ENCODE measurements at regions not wholly inside any gene's neighbourhood (a gene's known extent, or its start where the extent isn't known, plus 50 kb on each side); places are given as distances from the start of the nearest gene placed in this dataset.
"Not testable (repeated sequence)": the region's sequence is repeated elsewhere in the genome, so short reads cannot be mapped to it uniquely, and the experiment has no call there.

DNA sequence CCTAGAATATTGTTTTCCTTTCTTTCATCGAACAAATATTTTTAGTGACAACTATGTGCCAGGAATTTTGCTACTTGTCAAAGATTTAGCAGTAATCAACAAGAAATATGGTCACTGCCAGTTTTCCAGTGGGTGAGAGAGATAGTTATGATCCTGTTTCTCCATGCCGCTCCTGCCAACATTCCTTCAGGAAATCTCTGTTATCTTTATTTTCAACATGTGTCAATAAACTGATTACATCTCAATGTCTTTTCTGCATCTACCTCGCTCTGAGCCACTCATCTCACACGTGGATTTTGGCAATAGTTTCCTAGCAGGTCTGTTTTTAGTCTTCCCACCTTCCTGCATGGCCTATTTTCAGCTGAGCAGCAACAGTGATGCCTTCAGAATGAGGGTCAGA, 650.0 kb upstream of the STXBP6 start:
- no peak for DNase-seq

DNA sequence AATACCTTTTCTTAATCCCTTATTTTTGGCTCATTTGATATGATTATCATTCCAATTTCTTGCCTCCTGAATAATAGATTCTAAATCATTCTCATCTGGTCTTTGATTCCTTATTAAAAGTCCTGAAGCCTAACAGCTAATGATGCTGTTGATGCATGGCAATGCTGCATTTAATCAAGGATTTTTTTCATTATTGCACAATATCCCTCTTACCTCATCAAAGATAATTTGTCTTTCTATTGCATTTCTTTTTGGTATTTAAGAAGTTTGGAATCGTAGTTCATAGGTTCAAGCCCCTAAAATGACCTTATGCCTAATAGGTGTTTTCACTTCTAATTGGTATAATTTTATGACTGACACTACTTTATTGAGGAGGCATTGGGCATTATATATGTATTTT, 648.2 kb upstream of the STXBP6 start:
- no peak for DNase-seq

DNA sequence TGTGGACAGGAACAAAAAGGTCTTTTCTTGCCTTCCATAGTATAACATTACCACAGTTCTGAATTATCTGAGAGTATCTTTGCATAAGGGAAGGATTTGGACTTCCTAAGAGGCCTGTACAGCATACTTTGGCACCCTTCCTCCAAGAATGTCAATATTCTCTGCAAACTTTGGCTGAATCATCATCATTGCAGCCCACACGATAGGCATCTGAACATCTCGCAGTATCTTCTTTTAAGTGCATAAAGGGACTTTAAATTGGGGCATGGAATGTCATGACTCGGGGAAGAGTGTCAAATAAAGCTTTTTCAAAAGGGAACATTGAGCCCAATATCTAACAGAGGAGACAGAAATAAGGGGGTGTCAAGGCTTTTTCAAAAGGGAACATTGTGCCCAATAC, 646.2 kb upstream of the STXBP6 start:
- DNase-seq = no peak

DNA sequence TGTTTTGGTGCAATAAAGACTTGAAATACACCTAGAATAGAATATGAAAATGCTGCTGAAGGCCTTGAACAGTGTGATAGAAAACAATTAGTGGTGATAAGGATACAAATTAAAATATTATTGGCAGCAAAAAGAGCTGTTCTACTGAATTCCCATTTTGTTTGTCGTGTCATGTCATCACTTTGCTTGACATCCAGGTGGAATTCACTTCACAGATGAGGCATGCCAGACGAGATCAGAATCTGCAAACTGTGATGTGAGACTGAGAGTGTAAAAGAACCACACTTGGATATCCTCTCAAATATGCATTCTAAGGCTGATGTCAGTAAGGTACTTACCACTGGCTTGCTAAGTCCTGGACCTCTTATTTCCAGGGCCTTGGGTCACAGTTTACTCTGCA, 635.1 kb upstream of the STXBP6 start:
- DNase-seq = no peak

DNA sequence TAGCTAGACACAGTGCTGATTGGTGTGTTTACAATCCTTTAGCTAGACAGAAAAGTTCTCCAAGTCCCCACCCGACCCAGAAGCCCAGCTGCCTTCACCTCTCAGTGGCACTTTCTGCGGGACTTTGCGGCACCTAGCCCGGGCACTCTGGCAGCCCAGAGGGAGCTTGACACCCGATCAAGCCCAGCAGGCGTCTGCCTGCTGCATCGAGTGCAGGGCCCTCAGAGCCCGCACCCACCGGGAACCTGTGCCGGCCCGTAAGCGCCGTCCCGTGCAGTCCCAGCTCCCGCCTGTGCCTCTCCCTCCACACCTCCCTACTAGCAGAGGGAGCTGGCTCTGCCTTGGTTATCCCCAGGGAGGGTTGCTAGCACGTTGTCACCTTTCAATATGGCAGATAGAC, 631.0 kb upstream of the STXBP6 start:
- DNase-seq = no peak

DNA sequence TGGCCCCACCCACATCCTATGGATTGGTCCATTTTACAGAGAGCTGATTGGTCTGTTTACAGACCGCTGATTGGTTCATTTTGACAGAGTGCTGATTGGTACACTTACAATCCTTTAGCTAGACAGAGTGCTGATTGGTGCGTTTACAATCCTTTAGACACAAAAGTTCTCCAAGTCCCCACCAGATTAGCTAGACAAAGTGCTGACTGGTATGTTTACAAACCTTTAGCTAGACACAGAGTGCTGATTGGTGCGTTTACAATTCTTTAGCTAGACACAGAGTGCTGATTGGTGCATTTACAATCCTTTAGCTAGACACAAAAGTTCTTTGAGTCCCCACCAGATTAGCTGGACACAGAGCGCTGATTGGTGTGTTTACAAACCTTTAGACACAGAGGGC, 630.6 kb upstream of the STXBP6 start:
- not testable (repeated sequence) for DNase-seq

DNA sequence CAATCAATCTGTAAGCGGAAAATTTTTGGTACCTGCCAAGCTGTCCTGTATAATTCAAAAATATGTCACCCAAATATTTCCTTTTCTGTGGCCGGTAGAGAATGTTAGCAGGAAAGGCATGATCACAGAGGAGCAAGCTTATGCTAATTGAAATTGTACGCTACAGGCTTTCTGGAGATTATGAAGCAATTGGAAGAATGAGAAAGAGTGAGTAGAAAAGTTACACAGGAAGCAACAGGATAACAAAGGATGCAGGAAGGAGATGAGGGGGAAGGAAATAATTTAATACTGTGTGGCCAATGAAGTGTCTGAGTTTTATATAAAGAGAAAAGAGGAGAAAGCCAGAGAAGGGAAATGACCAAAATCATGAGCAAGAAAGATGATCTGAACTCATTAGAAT, 627.2 kb upstream of the STXBP6 start:
- DNase-seq = no peak

DNA sequence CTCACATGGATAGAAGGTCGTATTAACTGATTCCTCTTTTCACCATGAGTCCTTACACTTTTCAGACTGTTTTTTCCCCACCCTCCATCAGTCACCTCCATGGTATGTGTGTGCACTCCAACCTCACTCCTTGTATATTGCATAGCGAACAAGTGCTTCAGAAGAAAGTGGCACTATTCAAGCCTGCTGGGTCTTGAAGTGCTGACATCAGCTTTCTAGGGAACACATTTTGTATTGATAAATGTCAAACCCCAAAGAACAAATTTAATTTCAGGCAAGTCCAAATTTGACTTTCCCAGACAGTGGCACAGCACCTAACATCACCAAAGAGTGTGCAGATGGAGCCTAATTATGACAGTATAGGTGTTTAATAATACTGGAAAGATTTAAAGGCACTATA, 617.4 kb upstream of the STXBP6 start:
- no peak for DNase-seq

DNA sequence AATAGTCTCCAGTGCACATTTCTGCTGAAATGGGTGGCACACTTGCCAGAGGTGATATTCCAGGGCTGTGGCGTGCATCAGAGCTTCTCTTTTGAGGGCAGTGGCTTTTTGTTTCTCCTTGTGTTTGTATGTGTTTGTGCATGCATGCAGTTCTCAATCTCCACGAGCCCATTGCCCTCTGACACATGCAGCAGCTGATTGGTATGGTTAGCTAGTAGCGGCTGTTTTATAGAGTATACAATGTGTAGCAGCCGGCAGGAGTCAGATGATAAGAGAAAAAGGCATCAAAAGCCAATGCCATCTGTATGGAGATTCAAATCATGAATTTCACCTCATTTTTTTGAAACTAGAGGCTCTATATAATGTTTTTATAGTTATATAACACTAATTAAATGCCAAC, 616.9 kb upstream of the STXBP6 start:
- DNase-seq = no peak

DNA sequence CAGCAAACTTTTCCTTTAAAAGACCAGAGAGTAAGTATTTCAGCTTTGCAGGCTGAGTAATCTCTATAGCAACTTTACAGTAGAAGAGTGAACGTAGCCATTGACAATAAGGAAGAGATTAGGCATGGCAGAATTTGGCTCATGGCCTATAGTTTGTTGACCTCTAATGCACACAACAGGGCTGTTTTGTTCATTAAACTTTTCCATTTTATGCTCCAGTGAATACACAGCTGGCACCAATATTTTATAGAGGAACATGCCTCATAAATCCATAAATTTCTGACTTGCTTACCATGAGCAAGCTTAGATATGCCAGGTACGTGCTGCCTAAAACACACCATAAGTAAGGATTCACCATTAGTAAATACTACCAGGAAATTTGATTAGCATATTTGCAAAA, 609.0 kb upstream of the STXBP6 start:
- no peak for DNase-seq

DNA sequence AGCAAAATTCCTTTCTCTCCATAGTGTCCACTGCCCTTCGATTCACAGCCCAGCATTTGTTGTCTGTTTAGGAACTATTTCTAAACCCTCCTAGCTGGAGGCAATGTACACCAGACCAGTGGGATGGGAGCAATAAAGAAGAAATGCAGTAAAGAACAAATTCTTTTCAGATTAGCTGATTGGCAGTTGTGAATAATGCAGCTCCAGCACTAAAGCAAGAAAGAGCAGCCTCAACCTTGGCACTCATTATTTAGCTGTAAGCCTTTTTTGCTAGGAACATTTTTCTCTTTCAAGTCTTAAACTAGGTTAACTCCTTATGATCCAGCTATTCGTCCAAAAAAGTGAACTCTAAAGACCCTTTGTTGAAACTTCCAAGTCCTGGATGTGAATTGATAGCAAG, 580.5 kb upstream of the STXBP6 start:
- no peak for DNase-seq

DNA sequence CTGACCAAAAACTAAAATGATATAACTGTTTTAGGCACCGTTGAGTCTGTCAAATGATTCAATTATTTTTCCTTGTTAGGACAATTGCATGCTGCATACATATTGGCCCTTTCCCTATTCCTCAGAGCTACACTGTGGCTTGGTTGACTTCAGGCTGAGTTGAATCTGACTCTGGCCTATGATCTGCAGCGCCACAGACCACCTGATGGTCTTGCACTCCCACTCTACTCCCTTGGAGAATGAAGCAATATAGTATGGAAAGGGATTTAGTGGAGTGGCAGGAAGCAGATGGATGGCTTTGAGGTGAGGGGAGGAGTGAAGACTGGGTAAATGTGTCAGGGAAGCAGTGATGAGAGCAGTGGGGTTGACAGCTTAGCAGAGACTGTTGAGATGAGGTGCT, 579.0 kb upstream of the STXBP6 start:
- peak in 1 of 2 experiments; percentile 29 for DNase-seq

DNA sequence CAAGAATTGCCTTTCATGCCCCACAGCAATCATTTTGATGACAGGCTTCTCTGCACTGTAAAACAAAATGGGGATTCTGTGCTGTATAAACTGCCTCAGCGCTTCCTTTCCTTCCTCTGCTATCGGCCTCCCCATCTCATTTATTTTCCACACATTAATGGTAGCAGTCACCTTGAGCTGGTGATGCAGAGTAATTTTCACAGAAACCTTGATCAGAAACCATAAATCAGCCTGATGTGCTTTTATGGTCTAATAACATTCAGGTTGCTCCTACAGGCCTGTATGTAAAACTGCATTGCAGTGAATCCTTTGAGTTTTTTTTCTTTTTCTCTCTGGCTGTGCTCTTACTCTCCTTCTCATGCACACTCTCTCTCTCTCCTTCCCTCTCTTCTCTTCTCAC, 578.4 kb upstream of the STXBP6 start:
- DNase-seq = no peak

DNA sequence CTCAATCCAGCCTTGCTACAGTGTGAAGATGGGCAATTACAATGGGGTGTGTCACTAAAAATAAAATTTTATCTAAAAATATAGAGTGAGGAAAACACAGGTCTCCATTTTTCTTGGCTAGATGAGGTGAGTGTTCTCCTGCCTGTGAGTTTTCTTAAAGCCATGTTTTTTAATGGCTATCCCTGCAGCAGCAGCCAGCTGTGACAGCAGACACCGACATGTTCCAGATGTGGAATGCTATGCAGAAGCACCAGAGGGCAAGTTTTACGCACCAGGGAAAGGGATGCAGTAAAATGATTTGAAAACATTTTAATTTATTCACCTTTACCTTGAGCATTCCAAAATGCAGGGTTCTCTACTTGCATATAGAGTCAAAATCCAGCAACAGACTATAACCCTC, 577.0 kb upstream of the STXBP6 start:
- no peak for DNase-seq

DNA sequence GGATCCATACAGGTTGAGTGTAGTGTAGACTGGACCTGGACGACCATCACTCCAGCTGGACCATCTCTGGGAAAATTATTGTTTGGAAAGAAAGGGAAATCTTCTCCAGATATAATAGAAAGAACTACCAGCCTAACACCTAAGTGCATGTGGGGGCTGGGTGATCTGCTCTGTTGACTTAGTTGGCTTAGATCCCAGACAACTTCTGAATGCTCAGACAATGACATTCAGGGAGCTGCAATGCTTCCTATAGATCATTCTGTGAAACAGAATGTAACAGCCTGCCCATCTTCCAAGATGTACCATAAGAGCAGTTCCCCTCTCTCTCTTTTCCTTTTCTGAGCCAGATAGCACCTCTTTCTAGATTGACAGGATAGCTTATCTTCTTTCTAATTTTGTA, 572.8 kb upstream of the STXBP6 start:
- DNase-seq = peak in 1 of 2 experiments; percentile 5

DNA sequence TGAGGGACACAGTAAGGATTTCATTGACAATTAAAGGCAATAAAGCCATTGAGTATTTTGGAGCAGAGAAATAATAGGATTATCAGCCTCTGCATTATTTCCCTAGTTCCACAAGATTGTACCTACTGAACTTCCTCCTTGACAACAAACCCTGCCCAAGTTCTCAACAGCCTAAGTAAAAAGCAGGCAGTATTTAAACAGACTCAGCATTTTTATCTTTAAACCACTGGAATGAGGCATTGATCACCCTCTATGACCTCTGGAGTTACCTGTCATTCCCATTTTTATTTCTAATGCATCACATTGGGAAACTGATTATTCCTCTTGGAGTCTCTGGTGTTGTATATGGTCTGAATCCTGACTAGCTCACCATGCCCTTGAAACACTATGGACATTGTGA, 570.6 kb upstream of the STXBP6 start:
- no peak for DNase-seq

DNA sequence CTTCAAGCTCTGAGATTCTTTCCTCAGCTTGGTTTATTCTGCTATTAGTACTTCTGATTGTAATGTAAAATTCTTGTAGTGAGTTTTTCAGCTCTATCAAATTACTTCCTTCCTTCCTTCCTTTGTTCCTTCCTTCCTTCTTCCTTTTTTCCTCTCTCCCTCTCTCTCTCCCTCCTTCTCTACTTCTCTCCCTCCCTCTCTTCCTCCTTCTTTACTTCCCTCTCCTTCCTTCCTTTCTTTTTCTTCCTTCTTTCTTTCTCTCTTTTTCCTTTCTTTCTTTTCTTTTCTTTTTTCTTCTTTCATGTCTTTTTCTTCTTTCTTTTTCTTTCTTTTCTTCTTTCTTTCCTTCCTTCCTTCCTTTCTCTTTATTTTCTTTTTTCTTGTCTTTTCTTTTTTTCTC, 565.2 kb upstream of the STXBP6 start:
- no peak for DNase-seq

DNA sequence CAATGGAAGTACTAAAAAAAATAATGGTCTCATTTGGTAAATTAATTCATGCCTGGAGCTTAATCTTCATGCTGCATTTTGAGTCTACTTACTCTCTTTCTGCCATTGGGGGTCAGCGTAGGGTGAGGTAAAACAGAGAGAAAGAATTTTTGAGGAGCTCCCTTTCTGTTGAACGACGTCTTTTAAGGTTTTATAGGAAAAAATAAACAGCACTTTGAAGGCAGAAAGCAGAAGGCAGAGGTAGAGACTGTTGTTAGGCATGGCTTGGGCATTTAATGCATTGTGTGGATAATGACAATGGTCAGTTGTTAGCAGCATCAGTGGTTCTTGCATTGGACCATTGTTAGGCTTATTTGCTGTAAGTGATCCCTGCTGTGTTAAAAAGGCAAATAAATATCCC, 557.2 kb upstream of the STXBP6 start:
- DNase-seq = peak in 1 of 2 experiments; percentile 44

DNA sequence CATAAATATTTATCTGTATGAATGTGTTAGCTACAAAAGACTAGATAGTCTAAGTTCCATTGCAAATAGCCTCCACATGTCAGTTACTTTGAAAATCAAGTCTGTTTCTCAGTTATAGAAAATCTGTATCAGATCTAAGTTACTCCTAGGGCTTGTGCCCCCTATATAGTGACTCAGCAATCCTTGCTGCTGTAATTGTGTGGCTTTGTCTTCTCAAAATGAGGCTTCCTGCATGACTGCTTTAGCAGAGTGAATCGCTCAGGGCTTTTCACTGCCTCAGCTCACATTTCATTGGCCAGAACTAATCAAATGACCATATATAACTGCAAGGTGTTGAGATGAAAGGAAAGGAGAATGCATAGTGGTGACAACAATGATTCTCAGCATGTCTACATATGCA, 552.2 kb upstream of the STXBP6 start:
- DNase-seq = peak in 1 of 2 experiments; percentile 1

DNA sequence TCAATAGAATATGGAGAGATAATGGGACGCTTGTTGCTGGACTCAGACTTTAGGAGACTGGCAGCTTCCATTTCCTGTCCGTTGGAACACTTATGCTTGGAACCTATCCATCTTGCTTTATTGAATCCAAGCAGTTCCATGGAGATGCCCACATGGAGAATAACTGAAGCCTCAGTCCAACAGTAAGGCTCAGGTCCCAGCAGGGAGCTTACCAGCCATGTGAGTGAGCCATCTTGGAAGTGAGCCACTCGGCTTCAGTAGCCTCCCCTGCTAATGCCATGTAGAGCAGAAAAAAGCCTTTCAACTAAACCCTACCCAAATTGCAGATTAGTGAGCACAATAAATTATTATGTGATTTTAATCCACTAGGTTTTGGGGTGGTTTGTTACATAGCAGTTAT, 538.8 kb upstream of the STXBP6 start:
- DNase-seq = no peak

DNA sequence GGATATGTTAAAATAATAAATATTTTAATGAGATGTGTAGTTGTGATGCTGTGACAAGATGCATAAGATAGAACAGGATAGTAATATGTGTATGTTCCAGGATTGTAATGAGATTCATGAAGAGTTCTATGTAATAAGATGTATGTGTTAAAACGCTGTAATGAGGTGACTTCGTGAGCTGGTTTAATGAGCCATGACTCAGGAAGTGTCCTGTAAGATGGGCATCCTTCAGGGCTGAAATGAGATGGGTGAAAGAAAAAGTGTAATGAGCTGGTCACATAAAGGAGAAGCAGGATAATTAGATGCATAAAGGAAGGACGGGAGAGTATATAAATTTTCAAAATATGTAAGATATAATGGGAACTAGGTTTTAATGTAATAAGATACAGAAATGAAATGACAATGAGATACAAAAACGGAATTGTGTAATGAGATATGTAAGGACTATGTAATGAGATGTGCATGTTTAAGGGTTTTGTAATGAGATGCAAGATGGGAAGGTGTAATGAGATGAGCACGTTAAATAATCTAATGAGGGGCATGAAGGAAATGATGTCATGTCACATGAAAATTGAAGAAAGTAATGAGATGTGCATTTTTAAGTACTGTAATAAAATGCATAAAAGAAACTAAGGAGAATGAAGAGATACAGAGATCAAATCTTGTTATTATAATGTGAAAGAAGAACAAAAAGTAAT, 524.8 kb upstream of the STXBP6 start:
- DNase-seq = no peak

DNA sequence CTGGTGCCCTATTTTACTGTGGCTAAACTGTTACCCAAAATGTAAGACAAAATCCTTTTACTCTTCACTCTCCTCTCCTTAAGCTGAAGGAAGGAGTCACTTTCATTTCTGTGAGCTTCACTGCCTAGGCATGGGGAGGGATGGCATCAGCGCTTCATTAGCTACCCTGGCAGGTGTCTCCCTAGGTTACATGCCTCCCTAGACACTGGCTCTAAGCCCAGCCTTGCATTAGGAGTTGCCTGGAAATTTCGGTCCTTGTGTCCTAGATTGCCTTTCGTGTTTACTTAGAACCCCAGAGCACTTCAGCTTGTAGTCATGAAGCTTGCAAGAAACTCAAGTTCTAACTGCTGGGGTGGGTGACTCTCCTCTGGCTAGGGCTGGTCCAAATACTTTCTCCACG, 520.5 kb upstream of the STXBP6 start:
- DNase-seq = no peak

DNA sequence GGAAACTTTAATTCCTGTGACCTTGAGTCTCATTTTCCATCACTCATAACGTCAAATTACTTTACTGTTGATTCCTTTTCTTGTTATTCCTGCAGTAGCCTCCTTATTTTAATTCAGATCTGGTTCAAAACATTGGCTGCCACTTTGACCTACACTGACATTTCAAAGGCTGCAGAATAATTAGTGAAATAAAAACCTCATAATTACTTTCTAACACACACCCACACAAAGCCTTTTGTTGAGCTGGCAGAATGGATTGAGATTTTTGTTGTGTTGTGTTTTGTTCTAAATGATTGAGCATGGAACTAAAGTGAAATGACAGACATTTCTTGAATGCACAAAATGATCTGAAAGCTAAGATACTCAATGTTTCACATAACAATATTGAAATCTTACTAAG, 507.5 kb upstream of the STXBP6 start:
- no peak for DNase-seq

DNA sequence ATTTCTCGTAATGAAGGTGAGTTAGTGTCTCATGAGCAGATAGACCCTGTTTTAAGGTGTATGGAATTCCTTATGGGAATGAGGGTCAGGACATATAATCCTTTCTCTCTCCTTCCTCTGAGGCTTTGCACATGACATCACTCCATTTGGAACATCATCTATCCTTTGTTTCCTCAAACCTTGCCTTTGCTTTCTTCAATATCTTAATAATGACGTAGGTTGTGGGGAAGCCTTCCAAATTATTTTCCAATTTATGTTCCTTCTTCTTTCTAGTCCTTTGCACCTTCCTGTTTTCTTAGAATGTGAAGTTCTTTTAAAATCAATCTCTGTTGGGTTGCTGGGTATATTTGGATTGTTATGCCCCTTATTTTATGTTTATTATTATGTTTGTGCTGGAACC, 502.9 kb upstream of the STXBP6 start:
- DNase-seq = no peak

DNA sequence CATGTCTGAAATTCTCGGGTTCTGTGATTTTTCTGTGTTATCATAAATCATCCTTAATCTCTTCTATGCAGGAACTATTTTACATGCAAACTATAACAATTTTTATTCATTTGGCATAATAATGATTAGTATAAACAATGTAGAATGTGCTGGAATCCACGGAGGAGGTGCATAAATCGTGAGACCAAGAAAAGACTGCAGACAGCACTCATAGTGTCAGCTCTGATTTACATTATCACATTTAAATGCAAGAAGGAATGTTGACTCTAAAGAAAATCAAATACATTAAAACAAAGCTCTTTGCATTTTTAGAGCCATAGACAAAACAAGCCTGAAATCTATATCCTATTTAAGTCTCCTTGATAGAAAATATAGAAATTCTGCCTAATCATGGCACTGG, 501.7 kb upstream of the STXBP6 start:
- no peak for DNase-seq

DNA sequence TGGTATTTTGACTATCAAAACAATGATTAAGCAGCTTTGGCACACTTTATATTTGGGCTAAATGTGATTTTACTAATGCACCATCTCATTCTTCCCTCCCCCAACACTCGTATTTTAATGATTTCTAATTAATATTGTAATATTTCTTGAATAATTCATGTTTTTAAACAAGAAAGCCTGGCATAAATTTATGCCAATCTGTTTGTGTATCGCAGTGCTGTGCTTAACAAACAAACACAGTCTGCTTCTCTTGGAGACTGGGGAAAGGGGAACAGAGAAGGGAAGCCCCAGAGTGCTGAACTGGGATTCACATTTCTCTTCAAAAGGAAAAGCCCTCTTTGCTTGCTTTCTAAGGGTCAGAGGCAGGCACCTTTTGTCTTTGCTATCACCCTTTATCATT, 496.9 kb upstream of the STXBP6 start:
- DNase-seq = no peak
